H1 (cell line): ENCODE measurements at regions not wholly inside any gene's neighbourhood (a gene's known extent, or its start where the extent isn't known, plus 50 kb on each side); places are given as distances from the start of the nearest gene placed in this dataset.

Experiments
- ASH2L ChIP-seq: fragments of 200-600, 300-600 bp; sonication (generic); IDR thresholded peaks from one replicate; pipeline ENCODE4 v1.7.1; 2017; ENCODE audit warnings: low read length
- BRCA1 ChIP-seq: IDR thresholded peaks from 2 replicates; pipeline ENCODE4 v1.6.1; 2012; ENCODE audit warnings: low read depth, low read length, improper control_type of control experiment
- EGR1 ChIP-seq: IDR thresholded peaks from 2 replicates; pipeline ENCODE4 v1.6.1; 2011; ENCODE audit warnings: low read depth, low read length, borderline replicate concordance
- MAX ChIP-seq: IDR thresholded peaks from 2 replicates; pipeline ENCODE4 v1.6.1; 2012; ENCODE audit warnings: inconsistent platforms

GRCh38 chr14:86652526-86652925 lies 1122.6 kb downstream of the FLRT2 start (continued):
- TF ChIP-seq BRCA1, result no peak
- TF ChIP-seq EGR1, result no peak
- TF ChIP-seq ASH2L, result no peak
- no peak for TF ChIP-seq MAX
